C4-2B (cell line): ENCODE measurements at regions not wholly inside any gene's neighbourhood (a gene's known extent, or its start where the extent isn't known, plus 50 kb on each side); places are given as distances from the start of the nearest gene placed in this dataset.
"Not testable (repeated sequence)": the region's sequence is repeated elsewhere in the genome, so short reads cannot be mapped to it uniquely, and the experiment has no call there.

ENCODE experiments used
- H3K27ac ChIP-seq: fragments of 450-650 bp; 2 replicates; pipeline ENCODE4 v1.5.1; 2017
- ZFX ChIP-seq: fragments of 450-650 bp; IDR thresholded peaks from 2 replicates; pipeline ENCODE4 v1.6.1; 2017
- TF ChIP-seq, protein P1 (sequence below): fragments of 450-650 bp; conservative IDR thresholded peaks from 2 replicates; pipeline ENCODE4 v1.5.1; 2017; ENCODE audit warnings: mild to moderate bottlenecking

- peak overlapping the region; percentile 51 for H3K27ac ChIP-seq
- TF ChIP-seq, protein P1, sequence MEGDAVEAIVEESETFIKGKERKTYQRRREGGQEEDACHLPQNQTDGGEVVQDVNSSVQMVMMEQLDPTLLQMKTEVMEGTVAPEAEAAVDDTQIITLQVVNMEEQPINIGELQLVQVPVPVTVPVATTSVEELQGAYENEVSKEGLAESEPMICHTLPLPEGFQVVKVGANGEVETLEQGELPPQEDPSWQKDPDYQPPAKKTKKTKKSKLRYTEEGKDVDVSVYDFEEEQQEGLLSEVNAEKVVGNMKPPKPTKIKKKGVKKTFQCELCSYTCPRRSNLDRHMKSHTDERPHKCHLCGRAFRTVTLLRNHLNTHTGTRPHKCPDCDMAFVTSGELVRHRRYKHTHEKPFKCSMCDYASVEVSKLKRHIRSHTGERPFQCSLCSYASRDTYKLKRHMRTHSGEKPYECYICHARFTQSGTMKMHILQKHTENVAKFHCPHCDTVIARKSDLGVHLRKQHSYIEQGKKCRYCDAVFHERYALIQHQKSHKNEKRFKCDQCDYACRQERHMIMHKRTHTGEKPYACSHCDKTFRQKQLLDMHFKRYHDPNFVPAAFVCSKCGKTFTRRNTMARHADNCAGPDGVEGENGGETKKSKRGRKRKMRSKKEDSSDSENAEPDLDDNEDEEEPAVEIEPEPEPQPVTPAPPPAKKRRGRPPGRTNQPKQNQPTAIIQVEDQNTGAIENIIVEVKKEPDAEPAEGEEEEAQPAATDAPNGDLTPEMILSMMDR: no peak
- TF ChIP-seq ZFX: no peak
These were observed 85.4 kb upstream of the SIM2 start for GRCh38 chr21:36613554-36613953.

DNA sequence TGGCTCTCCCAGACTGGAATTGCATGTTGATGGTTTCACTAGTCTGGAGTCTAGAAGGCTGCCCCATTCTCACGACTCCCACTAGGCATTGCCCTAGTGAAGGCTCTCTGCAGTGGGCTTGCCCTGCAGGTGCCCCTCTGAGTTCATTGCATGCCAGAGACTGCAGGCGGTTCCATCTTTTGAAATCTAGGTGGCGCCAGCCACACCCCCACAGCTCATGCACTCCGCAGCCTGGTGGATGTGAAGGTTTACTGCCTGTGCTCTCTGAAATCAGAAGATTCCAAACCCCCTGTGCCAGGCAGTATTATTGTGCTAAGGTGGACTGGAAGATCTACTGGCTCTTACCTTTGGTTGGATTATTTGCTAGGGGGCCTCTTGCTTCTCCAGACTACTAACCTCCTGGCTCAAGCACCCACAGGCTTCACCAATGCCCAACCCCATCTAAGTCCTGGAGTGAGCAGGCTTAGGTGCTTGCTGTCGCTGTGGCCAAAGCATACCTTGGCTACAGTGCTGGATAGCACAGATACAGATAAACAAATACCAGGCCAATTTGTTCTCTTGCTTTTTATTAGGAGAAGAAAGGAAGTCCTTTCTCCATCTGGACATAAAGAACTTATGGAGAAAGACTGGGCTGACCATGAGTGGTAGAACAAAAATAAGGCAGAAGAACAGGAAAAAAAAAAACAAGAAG, 83.5 kb upstream of the SIM2 start:
- no peak overlapping the region for H3K27ac ChIP-seq
- no peak for TF ChIP-seq ZFX
- TF ChIP-seq, protein P1: peak; percentile 27

GRCh38 chr21:36616773-36617172, 82.1 kb upstream of the SIM2 start:
- H3K27ac ChIP-seq: not testable (repeated sequence)

- not testable (repeated sequence) for H3K27ac ChIP-seq
These were observed 77.1 kb upstream of the SIM2 start for GRCh38 chr21:36621794-36622193.

GRCh38 chr21:36624105-36624504, 74.8 kb upstream of the SIM2 start:
- H3K27ac ChIP-seq: no peak overlapping the region
- TF ChIP-seq, protein P1: no peak
- no peak for TF ChIP-seq ZFX

DNA sequence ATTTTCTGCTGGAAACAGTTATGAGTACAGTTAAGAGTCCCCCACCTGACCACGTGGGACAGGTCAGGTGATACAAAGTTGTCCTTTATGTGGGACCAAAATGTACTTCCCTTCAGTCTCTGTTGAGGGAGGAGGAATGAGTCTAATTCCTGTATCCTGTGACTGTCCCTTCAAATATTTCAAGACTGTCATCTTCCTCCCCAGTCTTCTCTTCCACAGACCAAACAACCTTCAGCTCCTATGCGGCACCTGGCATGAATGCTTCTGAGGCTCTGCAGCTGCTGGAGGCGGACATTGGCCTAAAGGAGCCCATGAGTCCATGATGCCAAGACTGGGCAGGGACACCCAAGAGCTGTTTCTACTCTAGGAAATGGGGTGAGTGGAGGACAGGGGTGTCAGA, 72.1 kb upstream of the SIM2 start:
- TF ChIP-seq ZFX: no peak
- TF ChIP-seq, protein P1: no peak
- H3K27ac ChIP-seq: no peak overlapping the region

GRCh38 chr21:36627242-36627641, 71.7 kb upstream of the SIM2 start:
- no peak for TF ChIP-seq ZFX
- TF ChIP-seq, protein P1: no peak

GRCh38 chr21:36628106-36628505, 70.8 kb upstream of the SIM2 start:
- TF ChIP-seq, protein P1: no peak
- no peak for TF ChIP-seq ZFX
- H3K27ac ChIP-seq: no peak overlapping the region

More at GRCh38 chr21:36627242-36627641, 71.7 kb upstream of the SIM2 start:
- no peak overlapping the region for H3K27ac ChIP-seq
